ENCODE measurements at regions not wholly inside any gene's neighbourhood (a gene's known extent, or its start where the extent isn't known, plus 50 kb on each side); places are given as distances from the start of the nearest gene placed in this dataset.

- TF ChIP-seq CTCF (IDR thresholded peaks at IDR 0.05) (no peak), EZH2 (IDR thresholded peaks at IDR 0.05) (no peak)
Observed at GRCh38 chr14:66141733-66142132, 344.4 kb upstream of the CCDC196 start.

Data from neural progenitor cell (in vitro differentiated cells).